Omental fat pad (tissue), 3 donors: ENCODE measurements at regions not wholly inside any gene's neighbourhood (a gene's known extent, or its start where the extent isn't known, plus 50 kb on each side); places are given as distances from the start of the nearest gene placed in this dataset.
"Not testable (repeated sequence)": the region's sequence is repeated elsewhere in the genome, so short reads cannot be mapped to it uniquely, and the experiment has no call there.

Experiments
- ATAC-seq: fragments of 150-250 bp; one replicate; pipeline ENCODE4 v1.9.1; 2016; ENCODE audit warnings: mild to moderate bottlenecking, moderate library complexity; ENCODE audit not compliant: low FRiP score
- DNase-seq: peaks from one replicate; pipeline ENCODE4 v3.0.0-alpha.2; 2019; ENCODE audit warnings: low spot score
- TF ChIP-seq, protein P1 (sequence below), 3 donors: fragments of 450-650 bp; IDR thresholded peaks; one replicate each; pipeline ENCODE4 v1.5.1; 2016 to 2017; ENCODE audit warnings: antibody characterized with exemption in 3 of 3, mild to moderate bottlenecking in 3 of 3, moderate library complexity in 2 of 3

DNA sequence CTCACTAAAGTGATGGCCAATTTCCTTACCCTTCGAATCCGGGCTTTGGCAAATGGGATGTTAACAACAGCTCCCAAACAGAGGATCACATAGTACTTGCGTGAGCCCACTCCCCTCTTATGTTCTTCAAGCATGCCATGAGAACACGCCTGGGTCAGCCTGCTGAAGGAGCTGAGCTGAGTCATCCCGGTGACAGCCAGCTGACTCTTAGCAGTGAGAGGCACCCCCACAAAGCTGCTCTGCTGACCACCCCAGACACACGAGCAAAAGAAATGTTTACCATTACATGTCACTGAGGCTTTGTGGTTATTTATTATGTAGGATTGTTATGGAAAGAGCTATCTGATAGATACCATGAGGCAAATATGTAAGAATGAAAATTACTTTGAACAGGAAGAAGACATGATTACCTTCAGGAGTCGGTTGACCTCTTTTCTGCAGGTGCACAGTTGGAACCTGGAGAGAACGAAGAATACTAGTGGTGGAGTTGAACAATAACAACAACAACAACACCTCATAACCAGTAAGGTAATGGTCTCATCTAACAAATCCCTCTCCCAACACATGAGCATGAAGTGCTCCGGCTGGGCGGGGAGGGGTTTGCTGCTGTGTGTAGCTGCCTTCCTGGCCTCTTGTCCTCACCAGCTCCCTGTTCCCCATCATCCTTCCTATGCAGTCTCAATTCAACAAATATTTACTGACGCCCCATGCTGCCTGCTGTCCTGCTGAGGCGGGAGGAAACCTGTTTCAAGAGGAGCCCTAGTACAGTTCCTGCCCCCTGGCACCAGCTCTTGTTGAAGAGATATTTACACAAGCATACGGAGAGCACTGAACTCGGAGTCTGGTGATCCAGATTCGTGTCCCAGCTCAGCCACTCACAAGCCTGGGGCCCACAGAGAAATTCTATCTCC is 69.4 kb upstream of the LHFPL2 start:
- ATAC-seq (no peak), DNase-seq (no peak)
- TF ChIP-seq, protein P1, sequence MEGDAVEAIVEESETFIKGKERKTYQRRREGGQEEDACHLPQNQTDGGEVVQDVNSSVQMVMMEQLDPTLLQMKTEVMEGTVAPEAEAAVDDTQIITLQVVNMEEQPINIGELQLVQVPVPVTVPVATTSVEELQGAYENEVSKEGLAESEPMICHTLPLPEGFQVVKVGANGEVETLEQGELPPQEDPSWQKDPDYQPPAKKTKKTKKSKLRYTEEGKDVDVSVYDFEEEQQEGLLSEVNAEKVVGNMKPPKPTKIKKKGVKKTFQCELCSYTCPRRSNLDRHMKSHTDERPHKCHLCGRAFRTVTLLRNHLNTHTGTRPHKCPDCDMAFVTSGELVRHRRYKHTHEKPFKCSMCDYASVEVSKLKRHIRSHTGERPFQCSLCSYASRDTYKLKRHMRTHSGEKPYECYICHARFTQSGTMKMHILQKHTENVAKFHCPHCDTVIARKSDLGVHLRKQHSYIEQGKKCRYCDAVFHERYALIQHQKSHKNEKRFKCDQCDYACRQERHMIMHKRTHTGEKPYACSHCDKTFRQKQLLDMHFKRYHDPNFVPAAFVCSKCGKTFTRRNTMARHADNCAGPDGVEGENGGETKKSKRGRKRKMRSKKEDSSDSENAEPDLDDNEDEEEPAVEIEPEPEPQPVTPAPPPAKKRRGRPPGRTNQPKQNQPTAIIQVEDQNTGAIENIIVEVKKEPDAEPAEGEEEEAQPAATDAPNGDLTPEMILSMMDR (IDR thresholded peaks at IDR 0.05): no peak

DNA sequence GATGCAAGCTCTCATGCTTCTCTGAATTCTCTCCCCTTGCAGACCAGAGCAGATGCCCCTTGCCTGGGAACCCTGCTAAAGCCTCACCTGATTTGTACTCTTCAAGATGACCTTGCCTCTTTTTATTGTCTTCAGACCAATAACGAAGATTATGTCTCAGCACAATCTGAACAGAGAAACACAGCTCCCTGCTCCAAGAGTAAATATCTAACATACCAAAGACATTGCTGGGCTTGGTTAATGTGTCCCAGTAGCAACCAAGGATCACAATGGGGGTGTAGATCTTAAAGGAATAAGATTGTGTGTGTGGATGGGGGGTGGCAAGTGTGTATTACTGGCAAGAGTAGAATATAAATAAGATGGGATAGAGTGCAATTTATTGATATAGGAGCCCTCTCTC is 67.6 kb upstream of the LHFPL2 start:
- TF ChIP-seq, protein P1 (IDR thresholded peaks at IDR 0.05): no peak
- DNase-seq: no peak

DNA sequence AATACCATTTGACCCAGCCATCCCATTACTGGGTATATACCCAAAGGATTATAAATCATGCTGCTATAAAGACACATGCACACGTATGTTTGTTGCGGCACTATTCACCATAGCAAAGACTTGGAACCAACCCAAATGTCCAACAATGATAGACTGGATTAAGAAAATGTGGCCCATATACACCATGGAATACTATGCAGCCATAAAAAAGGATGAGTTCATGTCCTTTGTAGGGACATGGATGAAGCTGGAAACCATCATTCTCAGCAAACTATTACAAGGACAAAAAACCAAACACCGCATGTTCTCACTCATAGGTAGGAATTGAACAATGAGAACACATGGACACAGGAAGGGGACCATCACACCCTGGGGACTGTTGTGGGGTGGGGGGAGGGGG is 66.8 kb upstream of the LHFPL2 start:
- DNase-seq, ATAC-seq: not testable (repeated sequence)

More for the DNA sequence above, 67.6 kb upstream of the LHFPL2 start:
- ATAC-seq: no peak

DNA sequence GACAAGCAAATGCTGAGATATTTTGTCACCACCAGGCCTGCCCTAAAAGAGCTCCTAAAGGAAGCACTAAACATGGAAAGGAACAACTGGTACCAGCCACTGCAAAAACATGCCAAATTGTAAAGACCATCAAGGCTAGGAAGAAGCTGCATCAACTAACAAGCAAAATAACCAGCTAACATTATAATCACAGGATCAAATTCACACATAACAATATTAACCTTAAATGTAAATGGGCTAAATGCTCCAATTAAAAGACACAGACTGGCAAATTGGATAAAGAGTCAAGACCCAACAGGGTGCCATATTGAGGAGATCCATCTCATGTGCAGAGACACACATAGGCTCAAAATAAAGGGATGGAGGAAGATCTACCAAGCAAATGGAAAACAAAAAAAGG is 63.1 kb upstream of the LHFPL2 start:
- DNase-seq, ATAC-seq: not testable (repeated sequence)

DNA sequence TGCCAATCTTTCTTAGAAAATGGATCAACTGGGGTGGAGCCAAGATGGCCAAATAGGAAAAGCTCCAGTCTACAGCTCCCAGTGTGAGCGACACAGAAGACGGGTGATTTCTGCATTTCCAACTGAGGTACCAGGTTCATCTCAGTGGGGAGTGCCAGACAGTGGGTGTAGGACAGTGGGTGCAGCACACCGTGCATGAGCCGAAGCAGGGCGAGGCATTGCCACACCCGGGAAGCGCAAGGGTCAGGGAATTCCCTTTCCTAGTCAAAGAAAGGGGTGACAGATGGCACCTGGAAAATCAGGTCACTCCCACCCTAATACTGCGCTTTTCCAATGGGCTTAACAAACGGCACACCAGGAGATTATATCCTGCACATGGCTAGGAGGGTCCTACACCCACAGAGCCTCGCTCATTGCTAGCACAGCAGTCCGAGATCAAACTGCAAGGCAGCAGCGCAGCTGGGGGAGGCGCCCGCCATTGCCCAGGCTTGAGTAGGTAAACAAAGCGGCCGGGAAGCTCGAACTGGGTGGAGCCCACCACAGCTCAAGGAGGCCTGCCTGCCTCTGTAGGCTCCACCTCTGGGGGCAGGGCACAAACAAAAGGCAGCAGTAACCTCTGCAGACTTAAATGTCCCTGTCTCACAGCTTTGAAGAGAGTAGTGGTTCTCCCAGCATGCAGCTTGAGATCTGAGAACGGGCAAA is 61.3 kb upstream of the LHFPL2 start:
- ATAC-seq, DNase-seq: not testable (repeated sequence)

DNA sequence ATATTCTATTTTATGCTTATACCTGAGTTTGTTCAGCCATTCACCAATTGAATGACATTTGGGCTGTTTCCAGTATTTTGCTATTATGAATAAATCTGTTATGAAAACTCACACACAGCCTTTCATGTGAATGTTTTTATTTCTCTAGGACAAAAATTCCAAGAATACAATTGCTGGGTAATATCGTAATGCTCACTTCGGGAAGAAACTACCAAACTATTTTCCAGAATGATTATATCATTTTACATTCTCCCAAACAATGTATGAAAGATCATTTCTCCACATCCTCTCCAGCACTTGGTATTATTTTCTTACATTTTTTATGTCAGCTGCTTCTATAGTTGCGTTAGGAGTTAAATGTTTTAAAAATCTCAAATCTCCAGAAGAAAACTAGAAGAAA is 58.3 kb upstream of the LHFPL2 start:
- DNase-seq: no peak
- TF ChIP-seq, protein P1 (IDR thresholded peaks at IDR 0.05): no peak
- ATAC-seq: no peak

DNA sequence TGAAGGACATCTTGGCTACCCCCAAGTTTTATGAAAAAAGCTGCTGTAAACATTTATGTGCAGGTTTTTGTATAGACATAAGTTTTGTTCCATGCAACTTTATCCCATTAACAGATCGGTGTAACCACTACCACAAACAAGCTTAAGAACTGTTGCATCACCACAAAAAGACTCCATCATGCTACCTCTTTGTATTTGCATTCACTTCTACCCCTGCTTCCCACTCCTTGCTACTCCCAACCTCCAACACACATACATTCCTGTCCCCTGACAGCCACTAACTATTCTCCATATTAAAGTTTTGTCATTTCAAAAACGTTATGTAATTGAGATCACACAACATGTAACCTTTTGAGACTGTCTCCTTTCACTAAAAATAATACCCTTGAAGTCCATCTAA is 57.8 kb upstream of the LHFPL2 start:
- TF ChIP-seq, protein P1 (IDR thresholded peaks at IDR 0.05): no peak
- DNase-seq: no peak
- ATAC-seq: no peak

DNA sequence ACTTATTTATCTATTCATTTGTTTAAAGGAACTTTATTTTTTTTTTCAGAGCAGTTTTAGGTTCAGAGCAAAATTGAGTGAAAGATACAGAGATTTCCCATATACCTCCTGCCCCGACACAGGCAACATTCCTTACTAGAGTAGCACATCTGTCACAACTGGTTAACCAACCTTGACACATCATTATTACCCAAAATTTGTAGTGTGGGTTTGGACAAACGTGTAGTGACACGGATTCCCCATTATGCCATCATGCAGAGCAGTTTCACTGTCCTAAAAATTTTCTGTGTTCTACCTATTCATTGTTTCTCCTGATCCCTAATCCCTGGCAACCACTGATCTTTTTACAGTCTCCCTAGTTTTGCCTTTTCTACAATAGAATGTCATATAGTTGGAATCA is 57.3 kb upstream of the LHFPL2 start:
- TF ChIP-seq, protein P1 (IDR thresholded peaks at IDR 0.05): no peak
- DNase-seq: no peak
- ATAC-seq: no peak
